WTC11 (cell line): ENCODE measurements at regions not wholly inside any gene's neighbourhood (a gene's known extent, or its start where the extent isn't known, plus 50 kb on each side); places are given as distances from the start of the nearest gene placed in this dataset.

Source experiments
- ATAC-seq: fragments of 200-7000 bp; cut with Tn5 transposase; 2 replicates; pipeline ENCODE4 v1.10.0; 2021; ENCODE audit warnings: mild to moderate bottlenecking, moderate library complexity
- CTCF ChIA-PET: fragments of 300-600 bp; sonication (Branson Sonifier 250); formaldehyde crosslinking; loops from one replicate; lab custom pipeline; 2021; ENCODE audit warnings: antibody characterized with exemption; lab: Charles Lee
- POLR2A ChIA-PET: fragments of 350-600 bp; sonication (Branson Sonifier 250); formaldehyde crosslinking; loops from one replicate; lab custom pipeline; 2021; ENCODE audit warnings: antibody characterized with exemption; lab: Charles Lee
- DNase-seq: peaks from one replicate; pipeline ENCODE4 v3.0.0; 2021; ENCODE audit warnings: low spot score
- H3K27ac Mint-ChIP-seq: 2 replicates; pipeline ENCODE4 v1.8.0; 2021; ENCODE audit warnings: mixed read lengths
- H3K27me3 Mint-ChIP-seq: 2 replicates; pipeline ENCODE4 v1.8.0; 2021; ENCODE audit warnings: low read depth, mild to moderate bottlenecking, moderate library complexity, mixed read lengths
- H3K36me3 Mint-ChIP-seq: 2 replicates; pipeline ENCODE4 v1.8.0; 2021; ENCODE audit warnings: mixed read lengths
- H3K4me1 Mint-ChIP-seq: 2 replicates; pipeline ENCODE4 v1.8.0; 2022; ENCODE audit warnings: mixed read lengths
- H3K4me3 Mint-ChIP-seq: 2 replicates; pipeline ENCODE4 v1.8.0; 2021; ENCODE audit warnings: mild to moderate bottlenecking, moderate library complexity, mixed read lengths
- H3K9me3 Mint-ChIP-seq: 2 replicates; pipeline ENCODE4 v1.8.0; 2021; ENCODE audit warnings: mixed read lengths
- AFF4 ChIP-seq: sonication (generic); formaldehyde crosslinking; IDR thresholded peaks from 2 replicates; pipeline ENCODE4 v1.8.1; 2023; ENCODE audit warnings: mild to moderate bottlenecking, missing genetic modification reagents, borderline replicate concordance
- FOXJ3 ChIP-seq: sonication (generic); formaldehyde crosslinking; IDR thresholded peaks from 2 replicates; pipeline ENCODE4 v1.9.0; 2021; ENCODE audit warnings: missing genetic modification reagents, mild to moderate bottlenecking, borderline replicate concordance
- GRHL2 ChIP-seq: fragments of 250-450 bp; sonication (Bioruptor Pico); IDR thresholded peaks from 2 replicates; pipeline ENCODE4 v1.8.0; 2022; ENCODE audit warnings: mild to moderate bottlenecking, moderate library complexity; ENCODE audit not compliant: insufficient replicate concordance, severe bottlenecking
- GTF2I ChIP-seq: fragments of 250-450 bp; sonication (Bioruptor Pico); conservative IDR thresholded peaks from 2 replicates; pipeline ENCODE4 v1.4.0; 2021; ENCODE audit warnings: mild to moderate bottlenecking
- NFATC4 ChIP-seq: fragments of 250-450 bp; sonication (Bioruptor Pico); IDR thresholded peaks from 2 replicates; pipeline ENCODE4 v1.9.0; 2021; ENCODE audit warnings: mild to moderate bottlenecking
- NR1H2 ChIP-seq: sonication (generic); formaldehyde crosslinking; IDR thresholded peaks from 2 replicates; pipeline ENCODE4 v1.9.0; 2021; ENCODE audit warnings: mild to moderate bottlenecking, moderate library complexity, missing genetic modification reagents
- RELA ChIP-seq: sonication (generic); formaldehyde crosslinking; IDR thresholded peaks from 2 replicates; pipeline ENCODE4 v1.8.1; 2022; ENCODE audit warnings: missing genetic modification reagents, mild to moderate bottlenecking, borderline replicate concordance
- SMAD4 ChIP-seq: sonication (generic); formaldehyde crosslinking; IDR thresholded peaks from 2 replicates; pipeline ENCODE4 v1.8.0; 2022; ENCODE audit warnings: mild to moderate bottlenecking, missing genetic modification reagents
- TCF7 ChIP-seq: sonication (generic); formaldehyde crosslinking; IDR thresholded peaks from 2 replicates; pipeline ENCODE4 v1.8.0; 2022; ENCODE audit warnings: mild to moderate bottlenecking, low read depth, missing genetic modification reagents, moderate library complexity
- TEAD4 ChIP-seq: sonication (generic); formaldehyde crosslinking; IDR thresholded peaks from 2 replicates; pipeline ENCODE4 v1.8.0; 2022; ENCODE audit warnings: mild to moderate bottlenecking, missing genetic modification reagents
- TP53 ChIP-seq: sonication (generic); formaldehyde crosslinking; IDR thresholded peaks from 2 replicates; pipeline ENCODE4 v1.8.1; 2023; ENCODE audit warnings: mild to moderate bottlenecking, missing genetic modification reagents
- USF1 ChIP-seq: sonication (generic); formaldehyde crosslinking; IDR thresholded peaks from 2 replicates; pipeline ENCODE4 v1.8.0; 2022; ENCODE audit warnings: mild to moderate bottlenecking, missing genetic modification reagents
- ZNF263 ChIP-seq: sonication (generic); formaldehyde crosslinking; IDR thresholded peaks from 2 replicates; pipeline ENCODE4 v1.8.1; 2022; ENCODE audit warnings: low read depth, mild to moderate bottlenecking, moderate library complexity, missing genetic modification reagents
- TF ChIP-seq, protein P1 (sequence below): sonication (generic); formaldehyde crosslinking; IDR thresholded peaks from 2 replicates; pipeline ENCODE4 v1.8.1; 2022; ENCODE audit warnings: mild to moderate bottlenecking, missing genetic modification reagents, moderate library complexity, borderline replicate concordance
- TF ChIP-seq, protein P2 (sequence below): sonication (generic); formaldehyde crosslinking; IDR thresholded peaks from 2 replicates; pipeline ENCODE4 v1.8.1; 2023; ENCODE audit warnings: mild to moderate bottlenecking, missing genetic modification reagents
- TF ChIP-seq, protein P3 (sequence below): sonication (generic); formaldehyde crosslinking; IDR thresholded peaks from 2 replicates; pipeline ENCODE4 v1.8.0; 2023; ENCODE audit warnings: mild to moderate bottlenecking, missing genetic modification reagents

- no peak for TF ChIP-seq AFF4
- TF ChIP-seq, all 79 proteins: peak for 0
These were observed 136.6 kb downstream of the MYCN start (continued) for GRCh38 chr2:16076911-16077310.

DNA sequence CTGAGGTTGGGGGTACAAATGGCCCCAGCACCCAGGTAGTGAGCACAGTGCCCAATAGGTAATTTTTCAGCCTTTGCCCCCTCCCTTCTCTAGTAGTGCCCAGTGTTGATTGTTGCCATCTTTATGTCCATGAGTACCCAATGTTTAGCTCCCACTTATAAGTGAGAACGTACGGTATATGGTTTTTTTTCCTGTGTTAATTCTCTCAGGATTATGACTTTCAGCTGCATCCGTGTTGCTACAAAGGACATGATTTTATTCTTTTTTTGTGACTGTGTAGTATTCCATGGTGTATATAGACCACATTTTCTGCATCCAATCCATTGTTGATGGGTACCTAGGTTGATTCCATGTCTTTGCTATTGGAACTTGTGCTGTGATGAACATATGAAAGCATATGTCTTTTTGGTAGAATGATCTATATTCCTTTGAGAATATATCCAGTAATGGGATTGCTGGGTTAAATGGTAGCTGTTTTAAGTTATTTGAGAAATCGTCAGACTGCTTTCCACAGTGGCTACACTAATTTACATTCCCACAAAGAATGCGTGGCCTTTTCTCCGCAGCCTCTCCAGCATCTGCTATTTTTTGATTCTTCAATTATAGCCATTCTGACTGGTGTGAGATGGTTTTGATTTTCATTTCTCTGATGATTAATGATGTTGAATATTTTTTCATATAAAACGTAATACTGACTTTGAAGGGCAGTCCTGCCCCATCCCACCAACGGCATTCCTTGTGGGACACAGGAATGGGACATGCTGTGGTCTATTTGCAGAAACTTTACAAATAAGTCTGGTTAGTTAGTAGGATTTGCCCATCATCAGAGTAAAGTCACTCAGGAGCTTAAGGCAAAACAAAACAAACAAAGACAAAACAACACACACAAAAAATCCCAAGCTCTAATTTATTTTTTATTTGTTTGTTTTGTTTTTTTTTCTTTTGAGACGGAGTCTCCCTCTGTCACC, 135.0 kb downstream of the MYCN start:
- TF ChIP-seq NFATC4 (CRISPR knock-in tag), result no peak
- TF ChIP-seq, protein P1, sequence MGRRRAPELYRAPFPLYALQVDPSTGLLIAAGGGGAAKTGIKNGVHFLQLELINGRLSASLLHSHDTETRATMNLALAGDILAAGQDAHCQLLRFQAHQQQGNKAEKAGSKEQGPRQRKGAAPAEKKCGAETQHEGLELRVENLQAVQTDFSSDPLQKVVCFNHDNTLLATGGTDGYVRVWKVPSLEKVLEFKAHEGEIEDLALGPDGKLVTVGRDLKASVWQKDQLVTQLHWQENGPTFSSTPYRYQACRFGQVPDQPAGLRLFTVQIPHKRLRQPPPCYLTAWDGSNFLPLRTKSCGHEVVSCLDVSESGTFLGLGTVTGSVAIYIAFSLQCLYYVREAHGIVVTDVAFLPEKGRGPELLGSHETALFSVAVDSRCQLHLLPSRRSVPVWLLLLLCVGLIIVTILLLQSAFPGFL, result no peak
- TF ChIP-seq, protein P2, sequence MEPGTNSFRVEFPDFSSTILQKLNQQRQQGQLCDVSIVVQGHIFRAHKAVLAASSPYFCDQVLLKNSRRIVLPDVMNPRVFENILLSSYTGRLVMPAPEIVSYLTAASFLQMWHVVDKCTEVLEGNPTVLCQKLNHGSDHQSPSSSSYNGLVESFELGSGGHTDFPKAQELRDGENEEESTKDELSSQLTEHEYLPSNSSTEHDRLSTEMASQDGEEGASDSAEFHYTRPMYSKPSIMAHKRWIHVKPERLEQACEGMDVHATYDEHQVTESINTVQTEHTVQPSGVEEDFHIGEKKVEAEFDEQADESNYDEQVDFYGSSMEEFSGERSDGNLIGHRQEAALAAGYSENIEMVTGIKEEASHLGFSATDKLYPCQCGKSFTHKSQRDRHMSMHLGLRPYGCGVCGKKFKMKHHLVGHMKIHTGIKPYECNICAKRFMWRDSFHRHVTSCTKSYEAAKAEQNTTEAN (CRISPR knock-in tag), result no peak
- POLR2A ChIA-PET, result interaction anchor here (0.6 kb wide), 1 partner anchor 14 kb away, joined by 8 read pairs; no protein-coding TSS in a partner anchor
- Mint-ChIP-seq H3K27ac (no peak overlapping the region), H3K4me3 (no peak overlapping the region), H3K27me3 (no peaks in the 10 kb centered on the region), H3K4me1 (peaks cover 22% of the 10 kb centered on the region), H3K9me3 (peaks cover 4% of the 10 kb centered on the region), H3K36me3 (peaks cover 3% of the 10 kb centered on the region)
- no peak for DNase-seq
- CTCF ChIA-PET, result no interaction called here
- ATAC-seq, result no peak

DNA sequence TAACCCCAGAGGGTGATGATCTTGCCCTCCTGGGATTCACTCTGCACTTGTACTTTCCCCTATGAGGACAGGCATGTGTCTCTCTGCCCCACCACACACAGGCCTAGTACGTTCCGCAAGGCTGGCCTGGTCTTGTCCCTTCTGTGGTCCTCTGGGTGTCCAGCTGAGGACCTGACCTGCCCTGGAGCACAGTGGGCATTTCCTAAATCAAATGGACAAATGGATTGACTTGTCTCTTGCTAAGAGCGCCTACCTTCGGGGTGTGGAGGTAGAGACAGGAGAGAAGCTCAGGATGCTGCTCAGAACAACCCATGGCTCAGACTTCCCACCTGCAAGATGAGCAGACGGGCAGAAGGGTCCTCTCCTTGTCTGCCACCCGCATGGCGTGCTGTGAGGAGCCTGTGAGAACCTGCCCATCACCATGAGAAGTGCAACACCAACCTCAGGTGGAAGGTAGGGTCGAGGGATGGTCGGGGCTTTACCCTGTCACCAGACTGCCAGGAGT, 133.6 kb downstream of the MYCN start:
- ATAC-seq (no peak), DNase-seq (no peak)
- Mint-ChIP-seq H3K36me3 (peaks cover 3% of the 10 kb centered on the region), H3K27ac (no peak overlapping the region), H3K27me3 (no peaks in the 10 kb centered on the region), H3K4me1 (peaks cover 17% of the 10 kb centered on the region), H3K4me3 (no peak overlapping the region), H3K9me3 (peaks cover 4% of the 10 kb centered on the region)
- ChIA-PET CTCF (no interaction called here), POLR2A (no interaction called here)
- no peak for TF ChIP-seq TP53 (CRISPR knock-in tag)
- TF ChIP-seq, protein P3, sequence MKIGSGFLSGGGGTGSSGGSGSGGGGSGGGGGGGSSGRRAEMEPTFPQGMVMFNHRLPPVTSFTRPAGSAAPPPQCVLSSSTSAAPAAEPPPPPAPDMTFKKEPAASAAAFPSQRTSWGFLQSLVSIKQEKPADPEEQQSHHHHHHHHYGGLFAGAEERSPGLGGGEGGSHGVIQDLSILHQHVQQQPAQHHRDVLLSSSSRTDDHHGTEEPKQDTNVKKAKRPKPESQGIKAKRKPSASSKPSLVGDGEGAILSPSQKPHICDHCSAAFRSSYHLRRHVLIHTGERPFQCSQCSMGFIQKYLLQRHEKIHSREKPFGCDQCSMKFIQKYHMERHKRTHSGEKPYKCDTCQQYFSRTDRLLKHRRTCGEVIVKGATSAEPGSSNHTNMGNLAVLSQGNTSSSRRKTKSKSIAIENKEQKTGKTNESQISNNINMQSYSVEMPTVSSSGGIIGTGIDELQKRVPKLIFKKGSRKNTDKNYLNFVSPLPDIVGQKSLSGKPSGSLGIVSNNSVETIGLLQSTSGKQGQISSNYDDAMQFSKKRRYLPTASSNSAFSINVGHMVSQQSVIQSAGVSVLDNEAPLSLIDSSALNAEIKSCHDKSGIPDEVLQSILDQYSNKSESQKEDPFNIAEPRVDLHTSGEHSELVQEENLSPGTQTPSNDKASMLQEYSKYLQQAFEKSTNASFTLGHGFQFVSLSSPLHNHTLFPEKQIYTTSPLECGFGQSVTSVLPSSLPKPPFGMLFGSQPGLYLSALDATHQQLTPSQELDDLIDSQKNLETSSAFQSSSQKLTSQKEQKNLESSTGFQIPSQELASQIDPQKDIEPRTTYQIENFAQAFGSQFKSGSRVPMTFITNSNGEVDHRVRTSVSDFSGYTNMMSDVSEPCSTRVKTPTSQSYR (CRISPR knock-in tag), result no peak
- no peak for TF ChIP-seq TCF7 (CRISPR knock-in tag)
- TF ChIP-seq GRHL2 (CRISPR knock-in tag), result no peak
- TF ChIP-seq FOXJ3 (CRISPR knock-in tag), result no peak
- no peak for TF ChIP-seq USF1
- no peak for TF ChIP-seq RELA (CRISPR knock-in tag)
- TF ChIP-seq, protein P2 (CRISPR knock-in tag), result no peak
- no peak for TF ChIP-seq ZNF263 (CRISPR knock-in tag)
- no peak for TF ChIP-seq TEAD4 (CRISPR knock-in tag)
- no peak for TF ChIP-seq GTF2I (CRISPR knock-in tag)
- TF ChIP-seq SMAD4 (CRISPR knock-in tag), result no peak
- no peak for TF ChIP-seq NR1H2 (CRISPR knock-in tag)
